ENCODE measurements at regions not wholly inside any gene's neighbourhood (a gene's known extent, or its start where the extent isn't known, plus 50 kb on each side); places are given as distances from the start of the nearest gene placed in this dataset.

- no peak for DNase-seq
These were observed 333.9 kb downstream of the CTTN start for GRCh38 chr11:70732023-70732880.

GRCh38 chr11:70732881-70733196 lies 334.5 kb downstream of the CTTN start:
- no peak for DNase-seq

GRCh38 chr11:70733327-70734325 lies 335.3 kb downstream of the CTTN start:
- DNase-seq = no peak

GRCh38 chr11:70734379-70734778 lies 336.1 kb downstream of the CTTN start:
- DNase-seq = no peak

DNA sequence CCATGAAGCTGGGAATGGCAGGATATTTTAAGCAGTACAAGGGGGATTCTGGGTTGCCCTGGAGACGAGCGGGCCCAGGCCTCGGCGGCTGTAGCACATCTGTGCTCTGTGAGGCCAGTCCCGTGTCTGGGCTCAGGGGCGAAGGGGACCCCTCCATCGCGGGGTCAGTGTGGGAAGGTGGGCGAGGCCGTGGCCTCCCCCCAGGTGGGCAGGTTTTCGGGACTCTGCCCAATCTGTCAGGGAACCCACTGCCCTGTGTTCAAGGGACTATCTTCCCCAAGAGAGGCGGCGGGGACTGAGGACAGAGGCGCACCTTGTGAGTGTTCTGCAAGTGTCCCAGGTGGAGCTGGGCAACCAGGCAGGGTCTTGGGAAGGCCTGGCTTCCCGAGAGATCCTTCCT lies 336.6 kb downstream of the CTTN start:
- no peak for DNase-seq

DNA sequence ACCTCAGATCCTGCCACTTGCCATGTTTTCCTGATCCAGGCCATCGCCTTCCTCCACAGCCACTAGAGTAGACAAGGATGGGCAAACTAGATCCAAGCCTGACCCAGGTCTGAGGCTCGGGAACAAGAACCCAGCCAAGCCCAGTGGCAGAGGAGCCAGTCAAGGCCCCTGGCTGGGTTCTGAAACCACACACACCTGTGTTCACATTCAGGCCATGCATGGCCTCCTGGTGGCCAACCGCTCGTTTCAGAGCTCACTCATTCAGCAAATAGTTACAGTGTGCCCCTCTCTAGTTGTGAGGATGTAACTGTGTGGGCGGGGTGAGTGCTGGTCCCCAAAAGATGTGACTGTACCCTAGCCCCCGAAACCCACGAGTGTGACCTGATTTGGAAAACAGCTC lies 337.6 kb downstream of the CTTN start:
- no peak for DNase-seq

DNA sequence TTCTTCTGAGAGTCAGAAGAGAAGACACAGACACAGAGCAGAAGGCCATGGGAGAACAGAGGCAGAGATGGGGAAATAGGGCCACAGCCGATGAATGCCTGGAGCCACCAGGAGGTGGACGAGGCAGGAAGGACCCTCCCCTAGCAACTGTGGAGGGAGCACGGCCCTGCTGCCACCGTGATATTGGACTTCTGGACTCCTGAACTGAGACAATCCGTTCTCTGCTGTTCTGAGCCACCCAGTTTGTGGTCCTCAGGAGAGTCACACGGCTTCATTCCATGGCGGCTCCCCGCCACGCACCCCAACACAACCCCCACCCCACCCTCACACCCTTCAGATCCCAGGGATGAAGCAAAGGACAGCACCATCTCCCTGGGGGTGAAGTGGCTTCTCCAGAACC lies 338.1 kb downstream of the CTTN start:
- no peak for DNase-seq

DNA sequence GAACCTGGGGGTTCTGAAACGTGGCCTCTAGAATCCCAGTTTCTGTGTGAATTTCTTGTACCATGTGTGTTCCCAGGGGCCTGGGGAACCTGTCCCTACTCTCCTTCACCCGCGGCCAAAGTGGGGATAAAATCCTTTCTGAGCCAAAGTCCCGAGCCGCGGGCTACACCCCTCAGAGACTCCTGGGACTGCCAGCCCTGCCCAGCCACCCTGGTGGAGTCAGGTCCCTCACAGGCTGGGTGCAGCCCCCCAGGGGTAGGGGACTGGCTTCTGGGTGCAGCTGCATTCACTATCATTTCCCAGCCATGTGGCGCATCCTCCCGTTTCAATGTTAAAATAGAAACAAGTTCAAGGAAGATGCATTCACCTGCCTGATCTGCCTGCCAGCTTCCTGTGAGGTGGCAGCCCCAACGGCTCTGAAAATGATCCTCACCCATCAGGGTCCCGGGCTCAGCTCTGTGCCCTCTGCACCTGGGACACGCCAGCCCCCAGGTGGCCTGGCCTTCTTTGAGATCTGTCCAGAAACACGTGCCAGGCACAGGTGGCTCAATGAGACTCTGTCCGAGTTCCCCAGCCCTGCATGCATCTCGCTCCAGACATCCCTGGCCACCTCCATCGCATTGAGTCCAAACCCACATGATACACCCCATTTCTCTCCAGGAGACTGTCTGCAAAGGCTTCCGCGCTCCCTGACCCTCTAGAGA lies 338.8 kb downstream of the CTTN start:
- DNase-seq = no peak

- DNase-seq = no peak
These were observed 339.7 kb downstream of the CTTN start for GRCh38 chr11:70737816-70738630.

GRCh38 chr11:70738661-70739060 lies 340.3 kb downstream of the CTTN start:
- DNase-seq = no peak

DNA sequence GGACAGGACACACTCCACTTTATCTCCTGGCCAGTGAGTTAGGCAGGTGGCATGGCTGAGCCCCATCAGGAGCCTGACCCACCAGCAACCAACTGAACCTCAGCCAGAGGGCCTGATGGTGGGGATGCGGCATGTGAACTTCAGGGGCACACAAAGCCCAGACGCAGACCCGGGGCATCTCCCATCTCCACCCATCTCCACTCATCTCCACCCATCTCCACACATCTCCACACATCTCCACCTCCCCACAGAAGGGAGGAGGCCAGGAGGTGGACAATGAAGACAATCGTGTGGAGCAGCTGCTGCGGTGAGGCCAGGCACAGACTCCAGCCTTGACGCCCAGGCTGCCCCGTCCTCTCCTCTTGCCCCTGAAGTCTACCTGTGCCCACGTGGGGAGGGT lies 340.8 kb downstream of the CTTN start:
- DNase-seq = no peak

GRCh38 chr11:70739811-70740487 lies 341.6 kb downstream of the CTTN start:
- DNase-seq = no peak

GRCh38 chr11:70740488-70740851 lies 342.1 kb downstream of the CTTN start:
- no peak for DNase-seq

GRCh38 chr11:70741085-70741484 lies 342.8 kb downstream of the CTTN start:
- no peak for DNase-seq

DNA sequence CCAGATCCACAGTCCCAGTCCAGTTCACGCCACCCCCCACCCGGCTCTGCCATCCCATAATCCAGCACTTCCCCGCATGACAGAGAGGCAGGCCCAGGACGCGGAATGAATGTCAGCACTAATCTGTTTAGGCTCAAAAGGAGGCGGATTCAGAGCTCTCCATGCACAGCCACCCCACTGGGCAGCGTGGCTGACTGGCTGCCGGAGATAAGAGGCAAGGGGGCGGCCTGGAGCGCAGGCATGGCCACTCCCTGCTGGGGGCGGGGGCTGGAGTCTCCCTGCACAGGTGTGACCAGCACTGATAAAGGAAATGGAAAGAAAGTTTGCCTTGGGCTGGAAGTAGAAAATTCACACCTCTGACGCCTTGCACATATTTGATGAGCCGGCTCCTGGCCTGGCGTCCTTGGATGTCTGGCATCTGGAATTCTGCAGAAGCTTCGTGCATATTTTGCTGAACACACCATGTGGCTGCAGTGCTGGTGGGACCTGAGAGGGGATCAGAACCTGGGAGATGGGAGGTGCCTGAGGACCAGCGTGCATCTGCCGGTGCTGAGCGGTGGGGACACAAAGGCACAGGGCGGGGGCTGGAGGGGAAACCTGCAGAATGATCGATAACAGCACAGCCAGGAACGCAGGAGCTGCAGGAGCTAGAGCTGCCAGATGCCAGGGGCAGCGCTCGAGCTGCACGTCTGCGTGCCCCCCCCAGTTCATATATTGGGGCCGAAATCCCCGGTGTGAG lies 344.4 kb downstream of the CTTN start:
- no peak for DNase-seq

DNA sequence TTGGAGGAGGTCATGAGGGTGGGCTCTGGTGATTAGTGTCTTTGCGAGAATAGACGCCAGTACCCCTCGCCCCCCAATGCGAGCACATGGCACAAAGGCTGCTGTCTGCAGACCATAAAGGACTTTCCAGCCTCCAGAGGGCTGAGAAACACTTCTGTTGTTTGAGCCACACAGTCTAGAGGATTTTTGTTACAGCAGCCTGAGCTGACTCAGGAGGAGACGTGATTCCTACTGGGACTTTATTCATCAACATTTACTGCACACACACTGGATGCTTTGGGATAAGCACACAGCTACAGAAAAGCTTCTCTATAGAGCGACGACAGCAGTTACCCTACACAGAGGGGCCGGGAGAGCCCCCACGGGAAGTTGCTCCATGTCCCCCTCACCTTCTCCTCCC lies 345.0 kb downstream of the CTTN start:
- no peak for DNase-seq

- DNase-seq = no peak
These were observed 345.6 kb downstream of the CTTN start for GRCh38 chr11:70743941-70744351.

GRCh38 chr11:70744396-70745185 lies 346.3 kb downstream of the CTTN start:
- DNase-seq = no peak

- no peak for DNase-seq
These were observed 347.1 kb downstream of the CTTN start for GRCh38 chr11:70745451-70745850.

DNA sequence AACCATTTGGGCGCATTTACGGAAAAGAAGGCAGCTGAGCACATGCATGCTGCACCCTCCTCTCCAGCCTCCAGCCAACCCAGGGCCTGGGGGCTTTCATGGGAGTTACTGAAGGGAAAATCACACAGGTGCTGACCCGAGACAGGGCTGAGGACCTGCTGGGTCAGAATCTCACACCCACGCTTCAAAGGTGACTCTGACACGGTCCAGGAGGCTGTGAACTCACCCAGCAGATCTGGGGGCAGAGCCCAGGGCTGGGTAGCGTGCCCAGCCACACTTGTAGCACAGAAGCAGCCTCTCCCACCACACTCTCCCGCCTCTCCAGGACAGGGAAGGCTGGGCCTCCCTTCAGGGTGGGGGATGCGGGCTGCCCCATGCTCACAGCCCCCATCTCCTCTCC lies 347.6 kb downstream of the CTTN start:
- no peak for DNase-seq
